Stomach (tissue), 8 donors: ENCODE measurements at regions not wholly inside any gene's neighbourhood (a gene's known extent, or its start where the extent isn't known, plus 50 kb on each side); places are given as distances from the start of the nearest gene placed in this dataset.

Experiments
- DNase-seq, 2 donors: peaks; one replicate each; pipeline versions ENCODE4 v3.0.0 to v3.0.0-alpha.2; 2013 to 2019
- H3K27ac ChIP-seq, 5 donors: fragments of 200-600 bp in 4 of 5; sonication (generic) in 4 of 5; one replicate each; pipeline ENCODE4 v1.5.1; 2013 to 2019; ENCODE audit warnings: mild to moderate bottlenecking in 1 of 5, moderate library complexity in 1 of 5
- H3K27me3 ChIP-seq, 3 donors: fragments of 200-600 bp; sonication (generic); one replicate each; pipeline ENCODE4 v1.5.1; 2017 to 2019; ENCODE audit warnings: mixed run types in 1 of 3
- H3K36me3 ChIP-seq, 4 donors: fragments of 200-600 bp; sonication (generic); 1 replicate in 3 of 4; 2 replicates in 1 of 4; pipeline ENCODE4 v1.5.1; 2016 to 2019
- H3K4me1 ChIP-seq, 4 donors: fragments of 200-600 bp; sonication (generic); one replicate each; pipeline ENCODE4 v1.5.1; 2016 to 2019
- H3K4me3 ChIP-seq, 4 donors: fragments of 200-600 bp; sonication (generic) in 3 of 4; one replicate each; pipeline ENCODE4 v1.5.1; 2016 to 2019; ENCODE audit warnings: mild to moderate bottlenecking in 1 of 4
- H3K9me3 ChIP-seq, 4 donors: fragments of 200-600 bp; sonication (generic); one replicate each; pipeline ENCODE4 v1.5.1; 2016 to 2019
- EP300 ChIP-seq: sonication (generic); formaldehyde crosslinking; IDR thresholded peaks from one replicate; pipeline ENCODE4 v1.6.1; 2017; ENCODE audit warnings: antibody characterized with exemption
- POLR2A ChIP-seq, 4 donors: fragments of 450-650 bp; IDR thresholded peaks; one replicate each; pipeline ENCODE4 v1.6.1; 2016; ENCODE audit warnings: antibody characterized with exemption in 4 of 4, control low read depth in 2 of 4, mild to moderate bottlenecking in 1 of 4, moderate library complexity in 1 of 4
- POLR2AphosphoS5 ChIP-seq, 3 donors: sonication (generic); formaldehyde crosslinking; IDR thresholded peaks; one replicate each; pipeline ENCODE4 v1.6.1; 2016; ENCODE audit warnings: antibody characterized with exemption in 3 of 3
- WGBS, 5 donors: extraction: QIAGEN DNeasy Blood & Tissue Kit in 3 of 5; methylation state at CpG; one replicate each; pipeline versions ENCODE4 v1.1.5 to v1.1.7; 2013 to 2018; 5-methylcytosine and 5-hydroxymethylcytosine counted together
- intact Hi-C: fragments of 100-400 bp; cut with DNase I; formaldehyde crosslinking; loops from one replicate; pipeline ENCODE4 v1.15.1; 2023; ENCODE audit warnings: low total_unique reads
- TF ChIP-seq, protein P1 (sequence below), 7 experiments: fragments of 450-650 bp in 4 of 7; fragments of 200-600 bp in 3 of 7; sonication (generic) in 3 of 7; IDR thresholded peaks; one replicate each; pipeline ENCODE4 v1.5.1; 2016 to 2019; ENCODE audit warnings: antibody characterized with exemption in 7 of 7, control low read depth in 2 of 7, mild to moderate bottlenecking in 1 of 7
- donor health status: healthy with polysubstance abuse.
- donor health status: Bipolar disorder and iron deficiency.
- donor health status: healthy.

GRCh38 chr2:18406219-18406618 lies 154.2 kb downstream of the RDH14 start:
- Histone ChIP-seq H3K4me3 (no peak overlapping the region), H3K27ac (no peak overlapping the region)

GRCh38 chr2:18404708-18405107 lies 155.7 kb downstream of the RDH14 start:
- TF ChIP-seq, protein P1, sequence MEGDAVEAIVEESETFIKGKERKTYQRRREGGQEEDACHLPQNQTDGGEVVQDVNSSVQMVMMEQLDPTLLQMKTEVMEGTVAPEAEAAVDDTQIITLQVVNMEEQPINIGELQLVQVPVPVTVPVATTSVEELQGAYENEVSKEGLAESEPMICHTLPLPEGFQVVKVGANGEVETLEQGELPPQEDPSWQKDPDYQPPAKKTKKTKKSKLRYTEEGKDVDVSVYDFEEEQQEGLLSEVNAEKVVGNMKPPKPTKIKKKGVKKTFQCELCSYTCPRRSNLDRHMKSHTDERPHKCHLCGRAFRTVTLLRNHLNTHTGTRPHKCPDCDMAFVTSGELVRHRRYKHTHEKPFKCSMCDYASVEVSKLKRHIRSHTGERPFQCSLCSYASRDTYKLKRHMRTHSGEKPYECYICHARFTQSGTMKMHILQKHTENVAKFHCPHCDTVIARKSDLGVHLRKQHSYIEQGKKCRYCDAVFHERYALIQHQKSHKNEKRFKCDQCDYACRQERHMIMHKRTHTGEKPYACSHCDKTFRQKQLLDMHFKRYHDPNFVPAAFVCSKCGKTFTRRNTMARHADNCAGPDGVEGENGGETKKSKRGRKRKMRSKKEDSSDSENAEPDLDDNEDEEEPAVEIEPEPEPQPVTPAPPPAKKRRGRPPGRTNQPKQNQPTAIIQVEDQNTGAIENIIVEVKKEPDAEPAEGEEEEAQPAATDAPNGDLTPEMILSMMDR (IDR thresholded peaks at IDR 0.05): no peak
- no peak for TF ChIP-seq POLR2AphosphoS5 (IDR thresholded peaks at IDR 0.05)
- intact Hi-C loops: no loop called here
- no peaks in the 10 kb centered on the region for H3K9me3 ChIP-seq
- H3K27ac ChIP-seq: no peak overlapping the region
- H3K36me3 ChIP-seq: no peaks in the 10 kb centered on the region
- H3K27me3 ChIP-seq: no peaks in the 10 kb centered on the region
- WGBS, 5 donors: 58 to 81% (median 62%) methylated on average over 5 of the region's 5 CpGs
- H3K4me1 ChIP-seq: no peaks in the 10 kb centered on the region
- H3K4me3 ChIP-seq: no peak overlapping the region
- no peak for DNase-seq

More at GRCh38 chr2:18406219-18406618, 154.2 kb downstream of the RDH14 start:
- TF ChIP-seq, protein P1 (IDR thresholded peaks at IDR 0.05): no peak
- TF ChIP-seq POLR2AphosphoS5 (IDR thresholded peaks at IDR 0.05) (no peak), EP300 (no peak), POLR2A (IDR thresholded peaks at IDR 0.05) (no peak)
- Histone ChIP-seq H3K36me3 (no peaks in the 10 kb centered on the region), H3K27me3 (no peaks in the 10 kb centered on the region), H3K9me3 (no peaks in the 10 kb centered on the region), H3K4me1 (no peaks in the 10 kb centered on the region)
- intact Hi-C loops: no loop called here
- DNase-seq: no peak
- 28 to 56% (median 43%) methylated on average over 2 of the region's 2 CpGs for WGBS, 5 donors

GRCh38 chr2:18403921-18404522 lies 156.4 kb downstream of the RDH14 start:
- H3K27ac ChIP-seq: no peak overlapping the region
- intact Hi-C loops: no loop called here
- WGBS, 5 donors: 62 to 70% (median 67%) methylated on average over 4 of the region's 4 CpGs
- H3K27me3 ChIP-seq: no peaks in the 10 kb centered on the region
- no peak for DNase-seq
- no peak overlapping the region for H3K4me3 ChIP-seq
- TF ChIP-seq, protein P1 (IDR thresholded peaks at IDR 0.05): no peak
- TF ChIP-seq POLR2A (IDR thresholded peaks at IDR 0.05) (no peak), EP300 (no peak), POLR2AphosphoS5 (IDR thresholded peaks at IDR 0.05) (no peak)
- H3K36me3 ChIP-seq: no peaks in the 10 kb centered on the region
- no peaks in the 10 kb centered on the region for H3K9me3 ChIP-seq
- H3K4me1 ChIP-seq: no peaks in the 10 kb centered on the region

DNA sequence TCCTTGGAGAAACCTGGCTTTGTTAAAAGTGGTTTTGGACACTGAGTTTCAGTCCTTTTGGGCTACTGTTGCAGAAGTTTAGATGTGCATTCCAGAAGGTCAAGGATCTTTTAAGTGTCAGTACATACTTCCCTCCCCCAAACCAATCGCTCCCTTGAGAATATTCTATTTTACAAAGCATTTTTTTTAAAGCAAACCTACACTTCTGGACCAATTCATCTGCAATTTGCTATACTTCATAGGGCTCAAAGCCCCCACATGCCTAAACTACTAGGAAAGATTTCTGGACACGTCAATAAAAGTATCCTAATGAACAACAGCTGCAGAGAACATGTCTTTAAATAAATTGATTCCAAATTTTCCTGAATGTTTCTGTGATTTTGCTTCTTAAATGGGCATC lies 157.6 kb downstream of the RDH14 start:
- Histone ChIP-seq H3K27ac (no peak overlapping the region), H3K4me1 (no peaks in the 10 kb centered on the region), H3K4me3 (no peak overlapping the region), H3K36me3 (no peaks in the 10 kb centered on the region), H3K27me3 (no peaks in the 10 kb centered on the region), H3K9me3 (no peaks in the 10 kb centered on the region)
- DNase-seq: no peak
- WGBS, 5 donors: 65 to 79% (median 75%) methylated on average over 2 of the region's 2 CpGs
- intact Hi-C loops: no loop called here
- TF ChIP-seq, protein P1 (IDR thresholded peaks at IDR 0.05): no peak
- TF ChIP-seq POLR2AphosphoS5 (IDR thresholded peaks at IDR 0.05): no peak
- TF ChIP-seq EP300: no peak
- TF ChIP-seq POLR2A (IDR thresholded peaks at IDR 0.05): no peak
